ENCODE measurements at regions not wholly inside any gene's neighbourhood (a gene's known extent, or its start where the extent isn't known, plus 50 kb on each side); places are given as distances from the start of the nearest gene placed in this dataset.

GRCh38 chr2:176443946-176444345, 174.7 kb downstream of the MTX2 start:
- H3K27ac Mint-ChIP-seq (ENCODE audit: unreplicated experiment) = no peak overlapping the region
- no peaks in the 10 kb centered on the region for H3K36me3 ChIP-seq (ENCODE audit: control insufficient read depth, insufficient read depth, low read length)
- BruUV-seq (replicated peaks) = no TSS peak
- no peaks in the 10 kb centered on the region for H3K4me1 Mint-ChIP-seq (ENCODE audit: low read depth, unreplicated experiment)
- no peak for TF ChIP-seq CTCF (IDR thresholded peaks at IDR 0.05; ENCODE audit: insufficient read depth in 1 of 2, low read depth in 1 of 2, low read length in 1 of 2, severe bottlenecking in 1 of 2, unreplicated experiment in 1 of 2)
- no peaks in the 10 kb centered on the region for H3K27me3 Mint-ChIP-seq (ENCODE audit: insufficient read depth, unreplicated experiment)
- no peak overlapping the region for H3K4me3 Mint-ChIP-seq (ENCODE audit: unreplicated experiment)
- no peak for DNase-seq
- H3K36me3 Mint-ChIP-seq (ENCODE audit: insufficient read depth, unreplicated experiment) = no peaks in the 10 kb centered on the region
- H3K9me3 Mint-ChIP-seq (ENCODE audit: unreplicated experiment) = no peaks in the 10 kb centered on the region
- intact Hi-C loops (cut with micrococcal nuclease; ENCODE audit: unreplicated experiment) = no loop called here
- ChIA-PET CTCF (no interaction called here), POLR2A (interaction anchor here (0.7 kb wide), 1 partner anchor 191 kb away, joined by 4 read pairs; no protein-coding TSS in a partner anchor)
- H3K4me1 ChIP-seq = no peaks in the 10 kb centered on the region
- H3K27me3 ChIP-seq (replicated peaks; ENCODE audit: control insufficient read depth, insufficient read depth, low read length) = no peaks in the 10 kb centered on the region
- H3K9me3 ChIP-seq = no peaks in the 10 kb centered on the region
- H3K4me3 ChIP-seq (ENCODE audit: low read depth, low read length) = no peak overlapping the region

GRCh38 chr2:176445956-176446355, 176.7 kb downstream of the MTX2 start:
- no peak for TF ChIP-seq CTCF (IDR thresholded peaks at IDR 0.05; ENCODE audit: insufficient read depth in 1 of 2, low read depth in 1 of 2, low read length in 1 of 2, severe bottlenecking in 1 of 2, unreplicated experiment in 1 of 2)
- no peaks in the 10 kb centered on the region for H3K36me3 ChIP-seq (ENCODE audit: control insufficient read depth, insufficient read depth, low read length)
- intact Hi-C loops (cut with micrococcal nuclease; ENCODE audit: unreplicated experiment) = no loop called here
- DNase-seq = no peak
- no peaks in the 10 kb centered on the region for H3K27me3 ChIP-seq (replicated peaks; ENCODE audit: control insufficient read depth, insufficient read depth, low read length)
- H3K9me3 Mint-ChIP-seq (ENCODE audit: unreplicated experiment) = no peaks in the 10 kb centered on the region
- H3K9me3 ChIP-seq = no peaks in the 10 kb centered on the region
- no TSS peak for BruUV-seq (replicated peaks)
- no peaks in the 10 kb centered on the region for H3K36me3 Mint-ChIP-seq (ENCODE audit: insufficient read depth, unreplicated experiment)
- H3K27me3 Mint-ChIP-seq (ENCODE audit: insufficient read depth, unreplicated experiment) = peaks cover 2% of the 10 kb centered on the region
- CTCF ChIA-PET = interaction anchor here (0.6 to 0.7 kb wide), 2 partner anchors 9 to 272 kb away, joined by 3 to 4 read pairs; no protein-coding TSS in a partner anchor
- H3K4me3 ChIP-seq (ENCODE audit: low read depth, low read length) = no peak overlapping the region
- H3K4me1 ChIP-seq = no peaks in the 10 kb centered on the region
- H3K4me1 Mint-ChIP-seq (ENCODE audit: low read depth, unreplicated experiment) = no peaks in the 10 kb centered on the region
- H3K27ac Mint-ChIP-seq (ENCODE audit: unreplicated experiment) = no peak overlapping the region
- H3K4me3 Mint-ChIP-seq (ENCODE audit: unreplicated experiment) = no peak overlapping the region
- POLR2A ChIA-PET = no interaction called here

GRCh38 chr2:176446718-176447414, 177.6 kb downstream of the MTX2 start:
- no peaks in the 10 kb centered on the region for H3K4me1 Mint-ChIP-seq (ENCODE audit: low read depth, unreplicated experiment)
- BruUV-seq (replicated peaks) = no TSS peak

More at GRCh38 chr2:176446718-176447414, 177.6 kb downstream of the MTX2 start:
- peaks cover 2% of the 10 kb centered on the region for H3K27me3 Mint-ChIP-seq (ENCODE audit: insufficient read depth, unreplicated experiment)
- H3K4me3 Mint-ChIP-seq (ENCODE audit: unreplicated experiment) = no peak overlapping the region
- Histone ChIP-seq H3K4me1 (no peaks in the 10 kb centered on the region), H3K36me3 (ENCODE audit: control insufficient read depth, insufficient read depth, low read length) (no peaks in the 10 kb centered on the region), H3K4me3 (ENCODE audit: low read depth, low read length) (no peak overlapping the region), H3K27me3 (replicated peaks; ENCODE audit: control insufficient read depth, insufficient read depth, low read length) (no peaks in the 10 kb centered on the region), H3K9me3 (no peaks in the 10 kb centered on the region)
- H3K36me3 Mint-ChIP-seq (ENCODE audit: insufficient read depth, unreplicated experiment) = no peaks in the 10 kb centered on the region
- no peak for DNase-seq
- POLR2A ChIA-PET = no interaction called here
- no peak for TF ChIP-seq CTCF (IDR thresholded peaks at IDR 0.05; ENCODE audit: insufficient read depth in 1 of 2, low read depth in 1 of 2, low read length in 1 of 2, severe bottlenecking in 1 of 2, unreplicated experiment in 1 of 2)
- H3K27ac Mint-ChIP-seq (ENCODE audit: unreplicated experiment) = no peak overlapping the region
- CTCF ChIA-PET = interaction anchor here (0.7 kb wide), 1 partner anchor 205 kb away, joined by 3 read pairs; no protein-coding TSS in a partner anchor
- no peaks in the 10 kb centered on the region for H3K9me3 Mint-ChIP-seq (ENCODE audit: unreplicated experiment)
- intact Hi-C loops (cut with micrococcal nuclease; ENCODE audit: unreplicated experiment) = no loop called here

Data from Caco-2 (cell line).